Epithelial cell of esophagus (primary cell): ENCODE measurements at regions not wholly inside any gene's neighbourhood (a gene's known extent, or its start where the extent isn't known, plus 50 kb on each side); places are given as distances from the start of the nearest gene placed in this dataset.

Experiments
- DNase-seq: peaks from one replicate; pipeline ENCODE4 v3.0.0; 2010; ENCODE audit warnings: low read depth
- H3K4me3 ChIP-seq: 2 replicates; pipeline ENCODE4 v1.5.1; 2011; ENCODE audit warnings: mild to moderate bottlenecking, low read length, control low read depth
- TF ChIP-seq, protein P1 (sequence below): IDR thresholded peaks from 2 replicates; pipeline ENCODE4 v1.5.1; 2011; ENCODE audit warnings: low read depth, mild to moderate bottlenecking, low read length, control low read depth, inconsistent platforms; ENCODE audit not compliant: insufficient read depth; ENCODE audit errors: missing control alignments

DNA sequence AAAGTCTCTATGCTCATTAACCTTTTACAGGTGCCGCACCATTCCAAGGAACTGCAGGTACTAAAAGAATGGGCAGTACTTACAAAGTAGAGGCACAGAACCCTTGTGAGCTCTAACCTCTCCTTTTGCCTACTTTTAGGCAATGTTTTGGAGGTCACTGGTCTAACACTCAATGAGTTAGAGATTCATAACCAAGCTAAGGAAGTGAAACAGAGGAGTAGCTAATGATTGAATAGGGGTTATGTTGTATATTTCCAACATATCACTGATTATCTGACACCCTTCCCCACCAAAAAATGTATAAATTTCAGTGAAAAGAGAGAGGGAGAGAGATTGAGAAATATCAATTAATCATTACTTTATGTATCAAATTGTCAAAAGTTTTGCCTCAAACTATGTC lies 269.3 kb downstream of the PCDH7 start:
- H3K4me3 ChIP-seq: no peak overlapping the region
- TF ChIP-seq, protein P1, sequence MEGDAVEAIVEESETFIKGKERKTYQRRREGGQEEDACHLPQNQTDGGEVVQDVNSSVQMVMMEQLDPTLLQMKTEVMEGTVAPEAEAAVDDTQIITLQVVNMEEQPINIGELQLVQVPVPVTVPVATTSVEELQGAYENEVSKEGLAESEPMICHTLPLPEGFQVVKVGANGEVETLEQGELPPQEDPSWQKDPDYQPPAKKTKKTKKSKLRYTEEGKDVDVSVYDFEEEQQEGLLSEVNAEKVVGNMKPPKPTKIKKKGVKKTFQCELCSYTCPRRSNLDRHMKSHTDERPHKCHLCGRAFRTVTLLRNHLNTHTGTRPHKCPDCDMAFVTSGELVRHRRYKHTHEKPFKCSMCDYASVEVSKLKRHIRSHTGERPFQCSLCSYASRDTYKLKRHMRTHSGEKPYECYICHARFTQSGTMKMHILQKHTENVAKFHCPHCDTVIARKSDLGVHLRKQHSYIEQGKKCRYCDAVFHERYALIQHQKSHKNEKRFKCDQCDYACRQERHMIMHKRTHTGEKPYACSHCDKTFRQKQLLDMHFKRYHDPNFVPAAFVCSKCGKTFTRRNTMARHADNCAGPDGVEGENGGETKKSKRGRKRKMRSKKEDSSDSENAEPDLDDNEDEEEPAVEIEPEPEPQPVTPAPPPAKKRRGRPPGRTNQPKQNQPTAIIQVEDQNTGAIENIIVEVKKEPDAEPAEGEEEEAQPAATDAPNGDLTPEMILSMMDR: no peak
- DNase-seq: no peak

DNA sequence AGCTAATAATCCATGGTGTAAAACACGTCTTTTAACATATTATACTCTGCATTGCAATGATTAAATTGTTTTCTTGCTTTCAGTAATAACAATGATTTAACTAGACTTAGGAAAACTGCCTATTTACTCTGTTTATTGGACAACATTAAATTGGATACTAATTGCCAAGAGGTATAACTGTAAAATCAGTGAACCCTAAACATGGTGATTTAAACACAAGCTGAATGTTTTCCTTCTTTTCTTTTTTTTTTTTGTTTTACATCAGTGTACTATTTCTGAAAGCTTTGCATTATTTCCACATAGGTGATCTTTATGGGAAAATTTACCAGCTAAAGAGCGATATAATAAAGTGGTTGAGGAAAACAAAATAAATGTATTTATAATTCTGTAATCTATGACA lies 276.7 kb downstream of the PCDH7 start:
- TF ChIP-seq, protein P1: no peak
- no peak for DNase-seq
- no peak overlapping the region for H3K4me3 ChIP-seq

DNA sequence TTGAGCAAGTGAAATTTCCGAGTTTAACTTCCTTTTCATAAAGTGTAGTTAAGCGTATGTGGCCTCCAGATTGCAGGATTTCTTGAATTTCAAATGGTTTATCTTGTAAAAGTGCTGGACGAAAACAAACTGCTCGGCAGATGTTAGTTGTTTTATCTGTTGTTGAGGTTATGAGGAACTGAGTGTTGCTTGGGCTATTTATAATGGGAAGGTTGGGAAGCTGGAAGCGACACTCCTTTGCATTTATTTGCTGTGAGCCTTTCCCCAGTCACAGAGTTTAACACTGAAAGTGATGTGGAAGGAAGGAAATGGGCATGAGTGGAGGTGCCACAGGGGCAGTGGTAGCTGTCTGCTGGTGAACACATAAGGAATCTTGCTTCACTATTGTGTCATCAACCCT lies 284.9 kb downstream of the PCDH7 start:
- TF ChIP-seq, protein P1: no peak
- no peak overlapping the region for H3K4me3 ChIP-seq
- DNase-seq: no peak

DNA sequence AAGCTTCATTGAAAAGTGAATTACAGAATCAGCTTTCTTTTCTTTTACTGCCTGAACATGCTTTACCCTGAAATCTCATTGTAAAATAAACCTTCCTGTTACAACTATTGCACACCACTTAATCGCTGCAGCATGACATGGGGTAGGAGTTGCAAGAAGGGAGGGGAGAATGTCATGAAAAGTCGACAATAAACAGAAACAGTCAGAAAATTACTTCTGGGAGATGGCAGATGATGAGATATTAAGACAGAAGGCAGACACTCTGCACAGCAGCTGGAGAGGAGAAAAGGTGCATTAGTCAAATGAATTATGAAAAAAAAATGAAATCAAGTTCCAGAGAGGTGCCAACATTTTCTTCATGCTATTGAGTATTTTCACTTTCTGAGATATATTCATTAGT lies 287.7 kb downstream of the PCDH7 start:
- DNase-seq: no peak
- TF ChIP-seq, protein P1: no peak
- no peak overlapping the region for H3K4me3 ChIP-seq

DNA sequence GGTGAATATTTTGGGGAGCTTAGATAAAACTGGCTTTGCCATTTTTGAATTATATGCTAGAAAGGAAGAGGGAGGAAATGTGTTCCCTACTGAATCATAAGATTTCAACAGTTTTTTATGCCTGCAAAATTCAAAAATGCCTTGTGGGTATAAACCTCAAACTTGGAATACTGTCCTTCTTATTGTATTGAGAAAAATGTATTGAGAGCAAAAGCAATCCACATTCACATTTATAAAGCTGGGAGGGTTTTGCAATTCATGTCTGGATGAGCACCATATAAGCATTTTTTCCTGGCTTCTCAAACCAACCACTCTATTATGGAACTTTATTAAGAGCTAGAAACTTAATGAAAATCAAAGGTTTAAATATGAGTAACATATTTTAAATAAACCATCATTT lies 289.8 kb downstream of the PCDH7 start:
- no peak for DNase-seq
- TF ChIP-seq, protein P1: no peak
- no peak overlapping the region for H3K4me3 ChIP-seq

DNA sequence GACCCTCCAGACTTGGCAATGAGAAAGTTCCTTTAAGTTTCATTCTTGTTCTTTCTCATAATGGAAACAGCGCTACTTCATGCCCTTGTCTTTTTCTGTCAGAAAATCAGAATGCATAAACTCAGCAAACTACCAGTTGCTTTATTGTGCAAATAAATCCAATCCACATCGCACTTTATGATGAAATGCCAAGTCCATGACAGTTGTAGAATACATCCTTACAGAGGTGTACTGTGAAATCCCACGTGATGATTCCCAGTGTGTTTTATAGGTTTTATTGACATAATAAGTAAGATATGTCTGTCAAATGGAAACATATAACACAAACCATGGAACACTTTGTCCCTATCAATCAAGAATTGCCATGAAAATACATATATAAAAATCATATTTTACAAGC lies 295.0 kb downstream of the PCDH7 start:
- DNase-seq: no peak
- H3K4me3 ChIP-seq: no peak overlapping the region
- TF ChIP-seq, protein P1: no peak

DNA sequence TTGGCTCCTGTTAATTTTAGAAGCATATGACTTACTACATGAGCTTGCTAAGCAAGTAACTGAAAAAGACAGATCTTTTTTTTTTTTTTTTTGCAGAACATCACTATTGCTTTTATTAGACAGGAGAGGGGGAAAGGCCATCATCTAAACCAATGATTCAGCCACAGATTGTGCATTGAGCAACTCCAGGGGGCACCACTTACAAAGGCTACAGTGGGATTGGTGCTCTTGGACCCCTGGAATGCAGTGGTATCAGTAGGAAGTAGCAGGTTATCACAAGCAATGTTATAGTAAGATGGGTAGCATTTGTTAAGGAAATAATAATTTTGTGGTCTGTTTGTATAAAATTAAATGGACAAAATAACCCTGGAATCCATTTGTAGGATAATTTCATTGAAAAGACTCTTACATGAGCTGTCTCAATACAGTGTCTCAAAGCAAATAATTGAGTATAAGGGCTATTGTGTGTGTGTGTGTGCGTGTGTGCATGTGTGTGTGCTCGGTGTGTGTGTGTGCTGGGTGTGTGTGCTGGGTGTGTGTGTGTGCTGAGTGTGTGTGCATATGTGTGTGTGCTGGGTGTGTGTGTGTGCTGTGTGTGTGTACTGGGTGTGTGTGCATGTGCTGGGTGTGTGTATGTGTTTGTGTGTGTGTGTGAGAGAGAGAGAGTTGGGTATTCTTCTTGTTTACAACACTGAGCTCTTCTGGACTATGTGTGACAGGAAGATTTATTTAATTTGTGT lies 296.3 kb downstream of the PCDH7 start:
- TF ChIP-seq, protein P1: no peak
- H3K4me3 ChIP-seq: no peak overlapping the region
- DNase-seq: no peak
